Coronary artery (tissue), 2 donors: ENCODE measurements at regions not wholly inside any gene's neighbourhood (a gene's known extent, or its start where the extent isn't known, plus 50 kb on each side); places are given as distances from the start of the nearest gene placed in this dataset.

ENCODE experiments used
- DNase-seq: peaks from one replicate; pipeline ENCODE4 v3.0.0-alpha.2; 2017; ENCODE audit warnings: low spot score
- H3K27ac ChIP-seq, 2 donors: fragments of 200-600 bp; sonication (generic); one replicate each; pipeline ENCODE4 v1.5.1; 2016 to 2019
- H3K4me3 ChIP-seq: fragments of 200-600 bp; sonication (generic); 2 replicates; pipeline ENCODE4 v1.5.1; 2016; ENCODE audit warnings: mild to moderate bottlenecking, moderate library complexity
- CTCF ChIP-seq: fragments of 200-600 bp; sonication (generic); IDR thresholded peaks from one replicate; pipeline ENCODE4 v1.5.1; 2019; ENCODE audit warnings: antibody characterized with exemption

- H3K4me3 ChIP-seq: no peak overlapping the region
- TF ChIP-seq CTCF: no peak
- no peak overlapping the region for H3K27ac ChIP-seq
- no peak for DNase-seq
Measured at GRCh38 chr17:72254808-72255449, 134.1 kb downstream of the SOX9 start.

- H3K27ac ChIP-seq: no peak overlapping the region
- no peak overlapping the region for H3K4me3 ChIP-seq
- TF ChIP-seq CTCF: no peak
- DNase-seq: no peak
Measured at GRCh38 chr17:72255481-72255880, 134.7 kb downstream of the SOX9 start.

GRCh38 chr17:72258711-72259110, 137.9 kb downstream of the SOX9 start:
- no peak for DNase-seq
- Histone ChIP-seq H3K4me3 (no peak overlapping the region), H3K27ac (no peak overlapping the region)
- TF ChIP-seq CTCF: no peak

GRCh38 chr17:72259922-72260321, 139.1 kb downstream of the SOX9 start:
- no peak for TF ChIP-seq CTCF
- no peak for DNase-seq
- H3K4me3 ChIP-seq: no peak overlapping the region
- no peak overlapping the region for H3K27ac ChIP-seq

- no peak for TF ChIP-seq CTCF
- no peak for DNase-seq
- no peak overlapping the region for H3K27ac ChIP-seq
- H3K4me3 ChIP-seq: no peak overlapping the region
Measured at GRCh38 chr17:72262766-72263165, 141.9 kb downstream of the SOX9 start.

GRCh38 chr17:72264682-72265405, 144.0 kb downstream of the SOX9 start:
- Histone ChIP-seq H3K4me3 (no peak overlapping the region), H3K27ac (no peak overlapping the region)
- no peak for DNase-seq
- TF ChIP-seq CTCF: no peak
